GM23338 (cell line): ENCODE measurements at regions not wholly inside any gene's neighbourhood (a gene's known extent, or its start where the extent isn't known, plus 50 kb on each side); places are given as distances from the start of the nearest gene placed in this dataset.

Source experiments
- ATAC-seq: fragments of 200-7000 bp; cut with Tn5 transposase; 3 replicates; pipeline ENCODE4 v1.9.1; 2020
- DNase-seq: peaks from one replicate; pipeline ENCODE4 v3.0.0-alpha.2; 2015; ENCODE audit warnings: low spot score
- H2AFZ ChIP-seq: fragments of 200-600 bp; sonication (generic); 2 replicates; pipeline ENCODE4 v1.8.0; 2016; ENCODE audit warnings: antibody characterized with exemption, mild to moderate bottlenecking, moderate library complexity
- H3F3A ChIP-seq: fragments of 200-600 bp; sonication (generic); replicated peaks from 2 replicates; pipeline ENCODE4 v1.8.0; 2017; ENCODE audit warnings: antibody characterized with exemption, mixed run types, low read depth
- H3K27ac ChIP-seq: fragments of 200-600 bp; sonication (generic); 2 replicates; pipeline ENCODE4 v1.6.1; 2016; ENCODE audit warnings: low read depth
- H3K27me3 ChIP-seq: fragments of 200-600 bp; sonication (generic); 2 replicates; pipeline ENCODE4 v1.8.0; 2016; ENCODE audit warnings: mild to moderate bottlenecking, mixed run types, moderate library complexity; ENCODE audit not compliant: insufficient read depth
- H3K36me3 ChIP-seq: fragments of 200-600 bp; sonication (generic); 2 replicates; pipeline ENCODE4 v1.8.0; 2016; ENCODE audit warnings: mild to moderate bottlenecking; ENCODE audit not compliant: insufficient read depth
- H3K4me1 ChIP-seq: fragments of 200-600 bp; sonication (generic); 2 replicates; pipeline ENCODE4 v1.8.0; 2016; ENCODE audit warnings: mild to moderate bottlenecking, moderate library complexity; ENCODE audit not compliant: insufficient read depth
- H3K4me2 ChIP-seq: fragments of 200-600 bp; sonication (generic); 2 replicates; pipeline ENCODE4 v1.7.1; 2017; ENCODE audit warnings: mixed run types
- H3K4me3 ChIP-seq: fragments of 200-600 bp; sonication (generic); 2 replicates; pipeline ENCODE4 v1.6.1; 2016; ENCODE audit warnings: mixed run types
- H3K79me2 ChIP-seq: fragments of 200-600 bp; sonication (generic); replicated peaks from 2 replicates; pipeline ENCODE4 v1.8.0; 2017; ENCODE audit warnings: mild to moderate bottlenecking; ENCODE audit not compliant: insufficient read depth
- H3K9me2 ChIP-seq: fragments of 200-600 bp; sonication (generic); 2 replicates; pipeline ENCODE4 v1.8.0; 2017; ENCODE audit not compliant: insufficient read depth
- H4K20me1 ChIP-seq: fragments of 200-600 bp; sonication (generic); replicated peaks from 2 replicates; pipeline ENCODE4 v1.8.0; 2017; ENCODE audit warnings: mild to moderate bottlenecking; ENCODE audit not compliant: insufficient read depth
- H3K27ac Mint-ChIP-seq: 2 replicates; pipeline ENCODE4 v1.8.0; 2020; ENCODE audit warnings: inconsistent platforms, mild to moderate bottlenecking, moderate library complexity, mixed read lengths
- H3K27me3 Mint-ChIP-seq: 3 replicates; pipeline ENCODE4 v1.8.0; 2022; ENCODE audit warnings: low read depth, mild to moderate bottlenecking, moderate library complexity, mixed read lengths, inconsistent platforms; ENCODE audit not compliant: insufficient read depth, poor library complexity
- H3K36me3 Mint-ChIP-seq: 3 replicates; pipeline ENCODE4 v1.8.0; 2021; ENCODE audit warnings: low read depth, mild to moderate bottlenecking, inconsistent platforms, moderate library complexity, mixed read lengths
- H3K4me1 Mint-ChIP-seq: 3 replicates; pipeline ENCODE4 v1.8.0; 2020; ENCODE audit warnings: mild to moderate bottlenecking, inconsistent platforms, mixed read lengths
- H3K4me3 Mint-ChIP-seq: 3 replicates; pipeline ENCODE4 v1.8.0; 2021; ENCODE audit warnings: moderate library complexity, mild to moderate bottlenecking, inconsistent platforms, mixed read lengths
- H3K9me3 Mint-ChIP-seq: 3 replicates; pipeline ENCODE4 v1.8.0; 2020; ENCODE audit warnings: moderate library complexity, mild to moderate bottlenecking, inconsistent platforms, mixed read lengths
- CTCF ChIP-seq, 2 experiments: fragments of 200-600 bp in 1 of 2; sonication (generic) in 1 of 2; conservative IDR thresholded peaks; 2 replicates each; pipeline versions ENCODE4 v1.5.1 to v1.6.1; 2016 to 2017; ENCODE audit warnings: antibody characterized with exemption in 2 of 2, low read depth in 2 of 2, mild to moderate bottlenecking in 2 of 2, moderate library complexity in 1 of 2
- JUNB ChIP-seq: IDR thresholded peaks from one replicate; pipeline ENCODE4 v1.6.1; 2016; ENCODE audit warnings: antibody characterized with exemption; ENCODE audit not compliant: unreplicated experiment
- STAT1 ChIP-seq: IDR thresholded peaks from one replicate; pipeline ENCODE4 v1.6.1; 2016; ENCODE audit warnings: antibody characterized with exemption; ENCODE audit not compliant: unreplicated experiment
- ZNF331 ChIP-seq: fragments of 250-450 bp; sonication (Bioruptor Pico); IDR thresholded peaks from 2 replicates; pipeline ENCODE4 v1.5.0; 2020; ENCODE audit warnings: low read depth, mild to moderate bottlenecking, moderate library complexity
- ZNF462 ChIP-seq: fragments of 250-450 bp; sonication (Bioruptor Pico); IDR thresholded peaks from 2 replicates; pipeline ENCODE4 v1.5.0; 2020; ENCODE audit warnings: mild to moderate bottlenecking, moderate library complexity

- H3K9me3 Mint-ChIP-seq = no peaks in the 10 kb centered on the region
- no peak overlapping the region for H3K27ac Mint-ChIP-seq
- H3K27me3 ChIP-seq = no peaks in the 10 kb centered on the region
- no peaks in the 10 kb centered on the region for H3K79me2 ChIP-seq
- H4K20me1 ChIP-seq = no peaks in the 10 kb centered on the region
- no peak overlapping the region for H3K4me2 ChIP-seq
- no peak overlapping the region for H3K4me3 Mint-ChIP-seq
- H3K27me3 Mint-ChIP-seq = peaks cover 5% of the 10 kb centered on the region
- H3K4me3 ChIP-seq = no peak overlapping the region
- DNase-seq = no peak
- H3F3A ChIP-seq = no peaks in the 10 kb centered on the region
- H3K4me1 ChIP-seq = peaks cover 7% of the 10 kb centered on the region; the same call in 1 of the 2 replicates
- H3K27ac ChIP-seq = no peak overlapping the region
- no peaks in the 10 kb centered on the region for H3K9me2 ChIP-seq
- H2AFZ ChIP-seq = no peak overlapping the region
- H3K36me3 Mint-ChIP-seq = no peaks in the 10 kb centered on the region
- no peaks in the 10 kb centered on the region for H3K36me3 ChIP-seq
- peaks cover 22% of the 10 kb centered on the region for H3K4me1 Mint-ChIP-seq
- TF ChIP-seq JUNB (no peak), STAT1 (no peak), ZNF331 (no peak), ZNF462 (CRISPR knock-in tag) (no peak), CTCF (conservative IDR thresholded peaks at IDR 0.05; ENCODE audit: low read depth in 2 of 2) (no peak)
- ATAC-seq = no peak
Measured at GRCh38 chr12:109655578-109655977, 58.0 kb upstream of the FAM222A start.
